Fibroblast of the aortic adventitia (primary cell): ENCODE measurements at regions not wholly inside any gene's neighbourhood (a gene's known extent, or its start where the extent isn't known, plus 50 kb on each side); places are given as distances from the start of the nearest gene placed in this dataset.

ENCODE experiments used
- DNase-seq: peaks from one replicate; pipeline ENCODE4 v3.0.0-alpha.2; 2010; ENCODE audit warnings: low read depth
- H3K4me3 ChIP-seq: 2 replicates; pipeline ENCODE4 v1.5.1; 2011; ENCODE audit warnings: low read depth, mild to moderate bottlenecking, control low read depth, low read length, moderate library complexity
- TF ChIP-seq, protein P1 (sequence below): IDR thresholded peaks from 2 replicates; pipeline ENCODE4 v1.5.1; 2011; ENCODE audit warnings: mild to moderate bottlenecking, low read length, control low read depth, inconsistent platforms; ENCODE audit not compliant: insufficient read depth

DNA sequence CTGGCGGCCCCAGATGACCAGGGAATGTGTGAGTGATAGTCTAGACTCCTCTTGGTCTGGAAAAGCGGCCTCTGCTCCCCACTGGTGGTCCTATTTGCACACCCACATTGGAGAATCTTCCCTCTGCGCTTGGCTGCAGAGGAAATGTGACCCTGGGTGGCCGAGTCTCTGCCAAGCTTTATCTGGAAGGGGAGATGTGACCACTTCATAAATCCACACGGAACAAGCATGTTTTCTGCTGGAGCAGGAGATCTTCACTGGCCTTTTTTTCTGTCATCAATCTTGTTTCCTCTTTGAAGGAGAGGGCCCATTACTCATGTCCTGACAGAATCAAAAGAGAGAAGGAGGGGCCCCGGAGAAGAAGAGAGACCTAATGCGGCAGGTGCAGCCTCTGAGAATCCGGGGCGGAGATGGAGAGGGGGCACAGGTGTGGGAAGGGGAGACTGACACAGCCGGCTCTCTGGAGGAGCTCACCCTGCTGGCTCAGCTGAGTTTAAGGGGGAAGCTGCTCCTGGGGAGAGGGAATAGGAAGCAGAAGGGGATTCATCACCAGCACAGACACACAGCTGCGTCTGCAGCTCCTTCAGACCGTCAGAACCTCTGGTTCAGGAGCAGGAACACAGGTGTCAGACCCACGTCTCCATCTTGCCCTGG, 116.3 kb downstream of the SOX9 start:
- H3K4me3 ChIP-seq: no peak overlapping the region
- TF ChIP-seq, protein P1, sequence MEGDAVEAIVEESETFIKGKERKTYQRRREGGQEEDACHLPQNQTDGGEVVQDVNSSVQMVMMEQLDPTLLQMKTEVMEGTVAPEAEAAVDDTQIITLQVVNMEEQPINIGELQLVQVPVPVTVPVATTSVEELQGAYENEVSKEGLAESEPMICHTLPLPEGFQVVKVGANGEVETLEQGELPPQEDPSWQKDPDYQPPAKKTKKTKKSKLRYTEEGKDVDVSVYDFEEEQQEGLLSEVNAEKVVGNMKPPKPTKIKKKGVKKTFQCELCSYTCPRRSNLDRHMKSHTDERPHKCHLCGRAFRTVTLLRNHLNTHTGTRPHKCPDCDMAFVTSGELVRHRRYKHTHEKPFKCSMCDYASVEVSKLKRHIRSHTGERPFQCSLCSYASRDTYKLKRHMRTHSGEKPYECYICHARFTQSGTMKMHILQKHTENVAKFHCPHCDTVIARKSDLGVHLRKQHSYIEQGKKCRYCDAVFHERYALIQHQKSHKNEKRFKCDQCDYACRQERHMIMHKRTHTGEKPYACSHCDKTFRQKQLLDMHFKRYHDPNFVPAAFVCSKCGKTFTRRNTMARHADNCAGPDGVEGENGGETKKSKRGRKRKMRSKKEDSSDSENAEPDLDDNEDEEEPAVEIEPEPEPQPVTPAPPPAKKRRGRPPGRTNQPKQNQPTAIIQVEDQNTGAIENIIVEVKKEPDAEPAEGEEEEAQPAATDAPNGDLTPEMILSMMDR: no peak
- no peak for DNase-seq

DNA sequence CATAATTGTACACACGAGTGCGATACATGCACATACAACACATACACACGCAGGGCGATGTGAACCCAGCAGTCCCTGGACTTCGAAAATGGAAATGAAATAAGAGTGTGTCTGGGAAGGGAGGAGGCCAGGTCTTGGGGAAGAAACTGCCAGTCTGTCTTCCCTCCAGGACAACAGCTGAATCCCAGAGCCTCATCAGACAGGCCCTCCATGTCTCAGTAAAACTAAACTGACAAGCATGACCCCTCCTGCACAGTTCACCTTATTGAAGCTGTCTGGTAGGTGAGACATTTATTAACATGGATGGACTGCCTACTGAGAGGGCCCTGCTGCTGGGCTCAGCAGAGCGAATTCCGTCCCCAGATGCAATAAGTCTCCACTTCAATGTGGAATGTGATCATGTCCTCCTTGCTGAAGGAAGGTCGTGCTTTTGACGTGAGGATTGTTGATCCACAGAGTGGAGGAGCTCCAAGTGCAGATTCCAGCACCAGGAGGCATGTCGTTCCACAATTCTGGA, 117.4 kb downstream of the SOX9 start:
- TF ChIP-seq, protein P1: no peak
- no peak for DNase-seq
- no peak overlapping the region for H3K4me3 ChIP-seq

DNA sequence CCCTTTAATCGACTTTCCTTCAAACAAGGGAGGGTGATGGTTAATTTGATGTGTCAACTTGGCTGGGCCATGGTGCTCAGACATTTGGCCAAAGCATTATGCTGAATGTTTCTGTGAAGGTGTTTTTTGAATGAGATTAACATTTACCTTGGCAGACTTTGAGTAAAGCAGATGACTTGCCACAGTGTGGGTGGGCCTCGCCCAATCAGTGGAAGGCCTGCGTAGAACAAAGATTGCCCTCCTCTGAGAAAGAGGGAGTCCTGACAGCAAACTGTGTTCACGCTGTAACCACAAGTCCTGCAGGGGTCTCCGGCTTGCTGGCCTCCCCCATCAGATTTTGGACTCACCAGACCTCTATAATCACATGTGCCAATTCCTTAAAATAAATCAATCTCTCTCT, 118.7 kb downstream of the SOX9 start:
- DNase-seq: no peak
- no peak overlapping the region for H3K4me3 ChIP-seq
- TF ChIP-seq, protein P1: no peak

DNA sequence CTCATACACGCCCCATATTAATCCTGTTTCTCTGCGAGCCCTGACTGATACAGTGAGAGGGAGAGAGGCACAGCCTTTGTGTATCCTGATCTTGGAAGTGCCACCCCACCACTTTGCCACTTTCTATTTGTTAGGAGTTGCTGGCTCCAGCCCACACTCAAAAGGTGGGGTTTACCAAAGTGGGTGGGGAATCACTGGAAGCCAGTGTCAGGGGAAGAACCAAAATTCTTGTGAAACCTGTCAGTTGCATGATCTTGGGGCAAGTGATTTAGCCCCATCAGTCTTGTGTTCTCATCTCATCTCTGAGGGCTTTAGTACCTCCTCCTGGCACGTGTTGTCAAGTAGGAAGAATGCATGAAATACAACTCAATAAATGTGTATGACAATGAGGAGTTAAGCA, 119.5 kb downstream of the SOX9 start:
- no peak for DNase-seq
- TF ChIP-seq, protein P1: no peak
- H3K4me3 ChIP-seq: no peak overlapping the region

DNA sequence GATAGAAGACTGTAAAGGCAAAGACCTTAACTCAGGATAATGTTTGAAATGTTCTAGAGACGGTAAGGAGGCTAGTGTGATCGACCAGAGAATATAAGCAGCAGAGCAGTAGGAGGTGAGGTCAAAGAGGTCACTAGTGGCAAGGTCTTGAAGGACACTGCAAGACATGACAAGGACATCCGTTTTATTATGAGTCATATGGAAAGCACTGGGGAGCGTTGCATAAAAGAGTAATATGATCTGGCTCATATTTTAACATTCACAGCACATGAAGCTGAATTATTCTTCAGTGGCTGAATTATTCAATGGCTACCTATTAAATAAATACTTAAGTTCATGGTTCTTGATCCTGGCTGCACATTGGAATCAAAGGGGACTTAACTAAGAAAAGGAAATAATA, 123.7 kb downstream of the SOX9 start:
- TF ChIP-seq, protein P1: no peak
- no peak overlapping the region for H3K4me3 ChIP-seq
- no peak for DNase-seq

DNA sequence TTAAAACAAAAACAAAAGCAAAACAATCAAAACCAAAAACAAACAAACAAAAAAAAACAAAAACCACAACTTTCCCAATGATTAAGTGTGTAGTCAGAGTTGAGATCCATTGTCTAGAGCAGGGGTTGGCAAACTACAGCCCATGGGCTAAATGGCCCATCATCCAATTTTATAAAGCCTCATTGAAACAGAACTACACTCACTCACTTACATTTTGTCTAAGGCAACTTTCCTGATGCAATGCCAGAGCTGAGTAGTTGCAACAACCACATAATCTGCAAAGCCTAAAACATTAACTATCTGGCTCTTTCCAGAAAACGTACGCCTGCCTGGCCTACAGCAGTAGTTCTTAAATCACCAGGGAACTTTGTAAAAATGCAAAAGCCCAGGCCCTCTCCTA, 124.1 kb downstream of the SOX9 start:
- DNase-seq: no peak
- no peak overlapping the region for H3K4me3 ChIP-seq
- TF ChIP-seq, protein P1: no peak

DNA sequence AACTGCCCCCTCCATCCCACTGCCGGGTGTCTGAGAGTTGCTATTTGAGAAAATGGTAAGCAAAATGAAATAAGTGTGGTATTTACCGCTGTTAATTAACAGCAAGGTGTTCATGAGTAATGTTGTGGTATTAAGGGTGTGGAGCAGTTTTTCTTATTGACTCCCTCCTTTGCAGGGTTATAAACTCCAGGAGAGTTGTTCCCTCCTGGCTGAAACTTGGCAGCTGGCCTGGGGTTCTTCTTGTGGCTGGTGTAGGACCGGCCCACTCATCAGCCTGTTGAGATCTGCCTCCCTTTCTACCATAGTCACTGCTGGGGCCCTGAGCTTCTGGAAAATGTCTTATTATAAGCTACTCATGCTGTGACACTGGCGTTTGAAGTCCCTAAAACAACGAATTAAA, 128.6 kb downstream of the SOX9 start:
- DNase-seq: no peak
- H3K4me3 ChIP-seq: no peak overlapping the region
- TF ChIP-seq, protein P1: no peak
